ENCODE measurements at regions not wholly inside any gene's neighbourhood (a gene's known extent, or its start where the extent isn't known, plus 50 kb on each side); places are given as distances from the start of the nearest gene placed in this dataset.

DNA sequence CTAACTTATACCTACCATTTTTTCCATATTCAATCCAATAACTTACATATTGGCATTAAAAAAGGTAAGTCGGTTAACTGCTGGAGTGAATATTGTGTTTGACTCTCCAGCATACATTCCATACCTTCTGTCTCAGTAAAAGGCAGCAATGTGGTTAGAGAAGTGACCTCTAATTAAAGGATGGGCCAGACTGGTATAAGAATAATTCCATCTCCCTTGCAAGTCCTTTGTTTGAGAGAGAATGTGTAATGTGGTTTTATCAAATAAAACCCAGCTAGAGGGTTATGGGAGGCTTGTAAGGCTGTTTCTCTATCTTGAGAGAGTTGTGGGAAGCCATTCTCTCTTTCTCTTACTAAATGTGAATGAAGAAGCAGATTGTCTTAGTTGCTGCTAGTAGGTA lies 289.3 kb upstream of the TCF4 start:
- ATAC-seq (ENCODE audit: low read depth) (no peak), DNase-seq (no peak)
- Mint-ChIP-seq H3K4me3 (no peak overlapping the region), H3K27me3 (no peaks in the 10 kb centered on the region), H3K36me3 (ENCODE audit: low read depth) (no peaks in the 10 kb centered on the region), H3K4me1 (peaks cover 5% of the 10 kb centered on the region), H3K9me3 (no peaks in the 10 kb centered on the region), H3K27ac (no peak overlapping the region)
- TF ChIP-seq, protein P1, sequence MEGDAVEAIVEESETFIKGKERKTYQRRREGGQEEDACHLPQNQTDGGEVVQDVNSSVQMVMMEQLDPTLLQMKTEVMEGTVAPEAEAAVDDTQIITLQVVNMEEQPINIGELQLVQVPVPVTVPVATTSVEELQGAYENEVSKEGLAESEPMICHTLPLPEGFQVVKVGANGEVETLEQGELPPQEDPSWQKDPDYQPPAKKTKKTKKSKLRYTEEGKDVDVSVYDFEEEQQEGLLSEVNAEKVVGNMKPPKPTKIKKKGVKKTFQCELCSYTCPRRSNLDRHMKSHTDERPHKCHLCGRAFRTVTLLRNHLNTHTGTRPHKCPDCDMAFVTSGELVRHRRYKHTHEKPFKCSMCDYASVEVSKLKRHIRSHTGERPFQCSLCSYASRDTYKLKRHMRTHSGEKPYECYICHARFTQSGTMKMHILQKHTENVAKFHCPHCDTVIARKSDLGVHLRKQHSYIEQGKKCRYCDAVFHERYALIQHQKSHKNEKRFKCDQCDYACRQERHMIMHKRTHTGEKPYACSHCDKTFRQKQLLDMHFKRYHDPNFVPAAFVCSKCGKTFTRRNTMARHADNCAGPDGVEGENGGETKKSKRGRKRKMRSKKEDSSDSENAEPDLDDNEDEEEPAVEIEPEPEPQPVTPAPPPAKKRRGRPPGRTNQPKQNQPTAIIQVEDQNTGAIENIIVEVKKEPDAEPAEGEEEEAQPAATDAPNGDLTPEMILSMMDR (IDR thresholded peaks at IDR 0.05): no peak
- CTCF ChIA-PET: no interaction called here
- intact Hi-C loops (cut with micrococcal nuclease): no loop called here
- POLR2A ChIA-PET: no interaction called here

DNA sequence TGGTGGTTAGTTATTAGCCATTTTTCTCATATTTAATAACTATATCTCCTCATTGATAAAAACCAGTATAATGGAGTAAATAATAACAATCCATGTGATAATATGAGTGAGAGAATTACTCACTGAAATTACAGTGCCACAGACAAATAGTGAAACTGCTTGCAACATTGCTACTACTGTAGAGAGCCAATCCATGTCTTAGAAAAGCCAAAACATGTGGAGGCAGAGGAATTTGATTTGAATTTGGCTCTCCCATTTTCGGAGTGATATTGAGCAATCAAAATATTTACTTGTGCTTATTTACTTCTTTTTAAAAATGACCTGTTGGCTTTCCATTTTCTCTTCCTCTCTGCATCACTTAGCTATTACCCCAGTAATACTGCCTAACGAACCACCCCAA lies 288.3 kb upstream of the TCF4 start:
- Mint-ChIP-seq H3K9me3 (no peaks in the 10 kb centered on the region), H3K27me3 (no peaks in the 10 kb centered on the region), H3K4me1 (peaks cover 5% of the 10 kb centered on the region), H3K27ac (no peak overlapping the region), H3K4me3 (no peak overlapping the region), H3K36me3 (ENCODE audit: low read depth) (no peaks in the 10 kb centered on the region)
- ATAC-seq (ENCODE audit: low read depth): no peak
- ChIA-PET POLR2A (interaction anchor here (0.5 kb wide), 1 partner anchor 690 kb away, joined by 3 read pairs; no protein-coding TSS in a partner anchor), CTCF (no interaction called here)
- TF ChIP-seq, protein P1 (IDR thresholded peaks at IDR 0.05): no peak
- no peak for DNase-seq
- intact Hi-C loops (cut with micrococcal nuclease): no loop called here

DNA sequence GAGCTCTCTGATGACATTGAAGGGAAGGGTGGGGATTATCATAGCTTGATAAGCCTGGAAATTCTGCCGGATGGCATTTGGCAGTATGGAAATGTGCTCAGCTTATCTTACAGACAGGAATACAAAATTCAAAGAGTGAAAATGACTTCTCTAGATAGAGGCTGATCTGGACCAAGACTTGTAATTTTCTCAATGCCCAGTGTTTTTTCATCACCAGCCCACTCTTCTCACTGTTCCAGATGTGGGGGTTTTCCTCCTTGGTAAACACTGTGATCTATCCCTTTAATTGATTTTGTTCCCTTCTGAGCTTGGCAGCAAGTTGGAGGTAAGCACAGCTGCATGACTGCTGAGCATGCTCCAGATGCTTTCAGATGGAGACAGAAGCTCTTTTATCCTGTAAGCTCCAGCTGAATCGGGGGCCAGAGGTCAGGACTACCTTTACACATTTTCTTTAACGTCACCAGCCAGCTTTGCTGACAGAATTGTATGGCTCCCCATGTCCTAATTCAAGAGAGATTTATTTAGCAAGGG lies 287.4 kb upstream of the TCF4 start:
- ChIA-PET POLR2A (no interaction called here), CTCF (no interaction called here)
- Mint-ChIP-seq H3K27ac (no peak overlapping the region), H3K4me3 (no peak overlapping the region), H3K9me3 (no peaks in the 10 kb centered on the region), H3K27me3 (peaks cover 1% of the 10 kb centered on the region), H3K36me3 (ENCODE audit: low read depth) (no peaks in the 10 kb centered on the region), H3K4me1 (peaks cover 5% of the 10 kb centered on the region)
- no peak for DNase-seq
- ATAC-seq (ENCODE audit: low read depth): no peak
- intact Hi-C loops (cut with micrococcal nuclease): no loop called here
- TF ChIP-seq, protein P1 (IDR thresholded peaks at IDR 0.05): no peak

DNA sequence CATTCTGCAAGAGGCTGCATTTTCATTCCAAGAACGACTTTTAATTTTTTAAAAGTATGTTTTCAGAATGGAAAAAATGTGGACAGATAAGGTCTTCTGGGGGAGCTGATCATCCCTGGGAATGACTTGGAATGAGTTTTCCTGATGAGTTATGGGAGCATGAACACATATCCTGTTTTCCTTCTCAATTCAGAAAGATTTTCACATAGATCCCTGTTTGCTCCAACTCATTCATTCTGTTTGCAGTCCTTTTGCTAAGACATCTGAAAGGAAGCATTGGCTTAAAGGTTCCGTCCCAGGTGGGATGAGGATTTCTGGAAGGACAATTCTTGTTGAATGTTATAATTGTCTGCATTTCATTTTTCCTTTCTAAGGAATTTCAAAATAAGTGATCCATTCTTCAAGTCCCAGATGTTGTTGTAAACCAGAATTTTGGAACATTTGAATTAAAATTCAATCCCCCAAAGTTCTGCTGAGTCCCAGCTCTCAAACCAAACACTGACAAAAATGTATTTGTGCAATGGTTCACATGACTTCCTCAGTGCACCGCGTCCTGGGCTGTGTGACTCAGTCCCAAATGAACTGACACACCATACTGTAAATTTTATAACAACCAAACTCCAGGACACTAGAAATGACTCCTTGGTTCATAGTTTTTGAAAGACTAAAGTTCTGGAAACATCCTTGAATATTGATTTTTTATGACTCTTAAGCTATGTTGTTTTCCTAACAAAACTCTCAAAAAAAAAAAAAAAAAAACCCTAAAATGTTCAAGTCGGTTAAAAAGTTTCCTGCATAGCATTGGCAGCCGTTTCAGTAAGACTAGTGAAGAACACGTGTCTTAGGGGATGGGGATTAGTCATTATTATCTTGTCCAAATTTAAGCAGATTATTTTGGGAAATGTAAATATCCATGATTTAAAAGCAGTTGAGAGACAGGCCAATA lies 281.8 kb upstream of the TCF4 start:
- no peaks in the 10 kb centered on the region for H3K9me3 Mint-ChIP-seq
- CTCF ChIA-PET: no interaction called here
- DNase-seq: no peak
- H3K4me3 Mint-ChIP-seq: no peak overlapping the region
- H3K27ac Mint-ChIP-seq: no peak overlapping the region
- TF ChIP-seq, protein P1 (IDR thresholded peaks at IDR 0.05): no peak
- intact Hi-C loops (cut with micrococcal nuclease): no loop called here
- no peaks in the 10 kb centered on the region for H3K4me1 Mint-ChIP-seq
- POLR2A ChIA-PET: no interaction called here
- H3K36me3 Mint-ChIP-seq (ENCODE audit: low read depth): no peaks in the 10 kb centered on the region
- H3K27me3 Mint-ChIP-seq: peaks cover 1% of the 10 kb centered on the region
- no peak for ATAC-seq (ENCODE audit: low read depth)

DNA sequence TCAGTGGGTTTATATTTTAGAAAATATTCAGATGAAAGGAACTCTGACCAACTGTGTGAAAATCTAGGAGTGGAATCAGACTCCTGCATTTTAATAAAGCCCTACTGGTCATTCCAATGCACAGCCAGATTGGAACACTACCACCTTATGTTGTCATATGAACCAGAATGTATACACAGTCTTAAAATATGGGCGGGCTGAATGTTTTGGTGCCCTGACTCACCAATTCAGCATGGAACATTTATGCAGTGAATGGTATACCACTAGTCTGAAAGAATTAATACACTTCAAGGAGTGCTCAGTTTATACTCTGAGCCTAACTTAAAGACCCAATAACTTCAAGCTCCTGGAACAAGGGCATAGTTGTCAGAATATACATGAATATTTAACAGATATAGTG lies 280.9 kb upstream of the TCF4 start:
- CTCF ChIA-PET: no interaction called here
- POLR2A ChIA-PET: no interaction called here
- intact Hi-C loops (cut with micrococcal nuclease): no loop called here
- no peaks in the 10 kb centered on the region for H3K9me3 Mint-ChIP-seq
- no peak overlapping the region for H3K4me3 Mint-ChIP-seq
- no peaks in the 10 kb centered on the region for H3K4me1 Mint-ChIP-seq
- TF ChIP-seq, protein P1 (IDR thresholded peaks at IDR 0.05): no peak
- no peak for DNase-seq
- peaks cover 1% of the 10 kb centered on the region for H3K27me3 Mint-ChIP-seq
- H3K27ac Mint-ChIP-seq: no peak overlapping the region
- H3K36me3 Mint-ChIP-seq (ENCODE audit: low read depth): no peaks in the 10 kb centered on the region
- ATAC-seq (ENCODE audit: low read depth): no peak

All from activated B cell treated with CpG ODN at 0.5 μM for 24 hours (primary cell).